ENCODE measurements at regions not wholly inside any gene's neighbourhood (a gene's known extent, or its start where the extent isn't known, plus 50 kb on each side); places are given as distances from the start of the nearest gene placed in this dataset.

GRCh38 chr3:98712726-98713125, 50.4 kb upstream of the ST3GAL6 start:
- TF ChIP-seq POLR2AphosphoS5 (IDR thresholded peaks at IDR 0.05) (no peak), CTCF (IDR thresholded peaks at IDR 0.05) (no peak)

Data from esophagus muscularis mucosa (tissue), 3 donors.